ENCODE measurements at regions not wholly inside any gene's neighbourhood (a gene's known extent, or its start where the extent isn't known, plus 50 kb on each side); places are given as distances from the start of the nearest gene placed in this dataset.

- DNase-seq (ENCODE audit: low read depth, low spot score) (no peak), FAIRE-seq (no peak)
- no peaks in the 10 kb centered on the region for H3K9me1 ChIP-seq (ENCODE audit: control insufficient read depth, extremely low read depth, insufficient read depth, low read length)
- H2AFZ ChIP-seq (ENCODE audit: control insufficient read depth, low read length) = no peak overlapping the region
- no peaks in the 10 kb centered on the region for H4K20me1 ChIP-seq (ENCODE audit: control insufficient read depth, extremely low read depth, insufficient read depth, low read length)
- no peak overlapping the region for H3K4me2 ChIP-seq (ENCODE audit: control insufficient read depth, extremely low read depth, insufficient read depth, low read depth, low read length)
- H3K4me3 ChIP-seq (ENCODE audit: control insufficient read depth in 2 of 3, extremely low read depth in 1 of 3, insufficient read depth in 2 of 3, low read depth in 1 of 3, low read length in 3 of 3) = no peak overlapping the region
- dilution Hi-C loops (cut with MboI; ENCODE audit: extremely low pct_ligation_motif_present, low sequenced_read_pairs) = no loop called here
- TF ChIP-seq EZH2 (IDR thresholded peaks at IDR 0.05; ENCODE audit: low read length) (no peak), CTCF (optimal IDR thresholded peaks at IDR 0.05 in 1 of 3, IDR thresholded peaks at IDR 0.05 in 1 of 3, conservative IDR thresholded peaks at IDR 0.05 in 1 of 3; ENCODE audit: extremely low read depth in 1 of 3, insufficient read depth in 2 of 3, low read length in 3 of 3) (no peak)
- peaks cover 20% of the 10 kb centered on the region for H3K4me1 ChIP-seq (ENCODE audit: control insufficient read depth, extremely low read depth, insufficient read depth, low read length)
- no peaks in the 10 kb centered on the region for H3K79me2 ChIP-seq (ENCODE audit: control insufficient read depth, insufficient read depth, low read length)
- no peaks in the 10 kb centered on the region for H3K36me3 ChIP-seq (ENCODE audit: control insufficient read depth in 2 of 2, extremely low read depth in 1 of 2, insufficient read depth in 2 of 2, low read length in 2 of 2)
- no peak overlapping the region for H3K9ac ChIP-seq (ENCODE audit: control insufficient read depth, extremely low read depth, insufficient read depth, low read length)
- H3K9me3 ChIP-seq (ENCODE audit: control insufficient read depth, low read depth, low read length) = no peaks in the 10 kb centered on the region
- peaks cover 3% of the 10 kb centered on the region for H3K27me3 ChIP-seq (ENCODE audit: control insufficient read depth, extremely low read depth, insufficient read depth, low read length)
- H3K27ac ChIP-seq (ENCODE audit: control insufficient read depth, insufficient read depth, low read length) = no peak overlapping the region
Measured at GRCh38 chr22:27578937-27579617, 222.5 kb downstream of the MN1 start.

- H3K9me1 ChIP-seq (ENCODE audit: control insufficient read depth, extremely low read depth, insufficient read depth, low read length) = no peaks in the 10 kb centered on the region
- H3K9ac ChIP-seq (ENCODE audit: control insufficient read depth, extremely low read depth, insufficient read depth, low read length) = no peak overlapping the region
- no peak overlapping the region for H3K4me3 ChIP-seq (ENCODE audit: control insufficient read depth in 2 of 3, extremely low read depth in 1 of 3, insufficient read depth in 2 of 3, low read depth in 1 of 3, low read length in 3 of 3)
- peaks cover 3% of the 10 kb centered on the region for H3K27me3 ChIP-seq (ENCODE audit: control insufficient read depth, extremely low read depth, insufficient read depth, low read length)
- no peaks in the 10 kb centered on the region for H3K9me3 ChIP-seq (ENCODE audit: control insufficient read depth, low read depth, low read length)
- dilution Hi-C loops (cut with MboI; ENCODE audit: extremely low pct_ligation_motif_present, low sequenced_read_pairs) = no loop called here
- no peaks in the 10 kb centered on the region for H4K20me1 ChIP-seq (ENCODE audit: control insufficient read depth, extremely low read depth, insufficient read depth, low read length)
- no peak for TF ChIP-seq EZH2 (IDR thresholded peaks at IDR 0.05; ENCODE audit: low read length)
- TF ChIP-seq CTCF (optimal IDR thresholded peaks at IDR 0.05 in 1 of 3, IDR thresholded peaks at IDR 0.05 in 1 of 3, conservative IDR thresholded peaks at IDR 0.05 in 1 of 3; ENCODE audit: extremely low read depth in 1 of 3, insufficient read depth in 2 of 3, low read length in 3 of 3) = no peak
- peaks cover 30% of the 10 kb centered on the region for H3K4me1 ChIP-seq (ENCODE audit: control insufficient read depth, extremely low read depth, insufficient read depth, low read length)
- no peak overlapping the region for H3K27ac ChIP-seq (ENCODE audit: control insufficient read depth, insufficient read depth, low read length)
- no peaks in the 10 kb centered on the region for H3K36me3 ChIP-seq (ENCODE audit: control insufficient read depth in 2 of 2, extremely low read depth in 1 of 2, insufficient read depth in 2 of 2, low read length in 2 of 2)
- H3K4me2 ChIP-seq (ENCODE audit: control insufficient read depth, extremely low read depth, insufficient read depth, low read depth, low read length) = no peak overlapping the region
- no peak for FAIRE-seq
- DNase-seq (ENCODE audit: low read depth, low spot score) = no peak
- H3K79me2 ChIP-seq (ENCODE audit: control insufficient read depth, insufficient read depth, low read length) = no peaks in the 10 kb centered on the region
- H2AFZ ChIP-seq (ENCODE audit: control insufficient read depth, low read length) = no peak overlapping the region
Measured at GRCh38 chr22:27580311-27580897, 221.2 kb downstream of the MN1 start.

Data from keratinocyte (primary cell).